Testis (tissue), 2 donors: ENCODE measurements at regions not wholly inside any gene's neighbourhood (a gene's known extent, or its start where the extent isn't known, plus 50 kb on each side); places are given as distances from the start of the nearest gene placed in this dataset.

Experiments
- DNase-seq: peaks from one replicate; pipeline ENCODE4 v3.0.0-alpha.2; 2019
- H3K27ac ChIP-seq, 2 donors: fragments of 200-600 bp; sonication (generic); one replicate each; pipeline ENCODE4 v1.5.1; 2019
- H3K27me3 ChIP-seq: fragments of 200-600 bp; sonication (generic); one replicate; pipeline ENCODE4 v1.5.1; 2019
- H3K36me3 ChIP-seq: fragments of 200-600 bp; sonication (generic); one replicate; pipeline ENCODE4 v1.5.1; 2017; ENCODE audit warnings: low read depth; ENCODE audit errors: missing control alignments
- H3K4me1 ChIP-seq: fragments of 200-600 bp; sonication (generic); one replicate; pipeline ENCODE4 v1.5.1; 2019
- H3K4me3 ChIP-seq, 2 donors: fragments of 200-600 bp; sonication (generic); one replicate each; pipeline ENCODE4 v1.5.1; 2017 to 2019
- H3K9me3 ChIP-seq: fragments of 200-600 bp; sonication (generic); one replicate; pipeline ENCODE4 v1.5.1; 2017
- POLR2A ChIP-seq: fragments of 450-650 bp; IDR thresholded peaks from one replicate; pipeline ENCODE4 v1.6.1; 2017; ENCODE audit warnings: antibody characterized with exemption, mild to moderate bottlenecking, moderate library complexity
- WGBS, 2 donors: methylation state at CpG; one replicate each; pipeline ENCODE4 v1.1.5; 2018; 5-methylcytosine and 5-hydroxymethylcytosine counted together
- intact Hi-C: fragments of 100-400 bp; cut with DNase I; formaldehyde crosslinking; loops from one replicate; pipeline ENCODE4 v1.15.1; 2023; ENCODE audit warnings: low total_unique reads
- TF ChIP-seq, protein P1 (sequence below), 3 experiments: fragments of 450-650 bp in 2 of 3; fragments of 200-600 bp in 1 of 3; sonication (generic) in 1 of 3; IDR thresholded peaks; one replicate each; pipeline ENCODE4 v1.5.1; 2016 to 2019; ENCODE audit warnings: antibody characterized with exemption in 3 of 3, mild to moderate bottlenecking in 2 of 3, moderate library complexity in 1 of 3

DNA sequence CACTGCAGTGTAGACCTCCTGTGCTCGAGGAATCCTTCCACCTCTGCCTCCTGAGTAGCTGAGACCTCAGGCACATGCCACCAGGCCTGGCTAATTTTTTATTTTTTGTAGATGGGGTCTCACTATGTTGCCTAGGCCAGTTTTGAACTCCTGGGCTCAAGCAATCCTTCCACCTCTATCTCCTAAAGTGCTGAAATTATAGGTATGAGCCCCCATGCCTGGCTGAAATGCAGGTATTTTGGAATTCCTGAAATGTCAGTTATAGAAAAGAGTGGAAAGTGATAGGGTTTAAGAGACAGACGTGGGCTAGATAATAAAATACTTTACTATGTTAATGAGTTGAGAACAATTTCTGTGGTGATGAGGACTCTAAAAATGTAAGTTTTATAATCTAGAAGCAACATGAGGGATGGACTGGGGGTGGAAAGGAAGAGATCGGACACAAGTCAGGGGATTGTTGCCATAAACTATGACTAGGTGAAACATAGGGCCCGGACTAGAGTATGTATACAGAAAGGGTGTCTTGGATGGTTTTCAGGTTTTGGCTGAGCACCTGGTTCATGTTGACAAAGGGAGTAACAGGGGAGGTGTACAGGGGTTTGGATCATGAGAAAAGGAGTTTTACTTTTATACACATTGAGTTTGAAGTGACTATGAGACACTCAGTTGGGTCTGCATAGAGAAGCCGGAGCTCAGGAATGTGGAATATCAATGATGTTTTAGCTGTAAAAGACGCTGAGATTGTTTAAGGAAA, 165.6 kb upstream of the STARD13 start:
- no peaks in the 10 kb centered on the region for H3K36me3 ChIP-seq
- H3K9me3 ChIP-seq, result no peaks in the 10 kb centered on the region
- no peak for DNase-seq
- no peak overlapping the region for H3K27ac ChIP-seq
- intact Hi-C loops, result no loop called here
- 89 to 92% methylated on average over 6 of the region's 6 CpGs for WGBS, 2 donors
- peaks cover 12% of the 10 kb centered on the region for H3K4me1 ChIP-seq
- no peaks in the 10 kb centered on the region for H3K27me3 ChIP-seq
- no peak overlapping the region for H3K4me3 ChIP-seq
- TF ChIP-seq, protein P1, sequence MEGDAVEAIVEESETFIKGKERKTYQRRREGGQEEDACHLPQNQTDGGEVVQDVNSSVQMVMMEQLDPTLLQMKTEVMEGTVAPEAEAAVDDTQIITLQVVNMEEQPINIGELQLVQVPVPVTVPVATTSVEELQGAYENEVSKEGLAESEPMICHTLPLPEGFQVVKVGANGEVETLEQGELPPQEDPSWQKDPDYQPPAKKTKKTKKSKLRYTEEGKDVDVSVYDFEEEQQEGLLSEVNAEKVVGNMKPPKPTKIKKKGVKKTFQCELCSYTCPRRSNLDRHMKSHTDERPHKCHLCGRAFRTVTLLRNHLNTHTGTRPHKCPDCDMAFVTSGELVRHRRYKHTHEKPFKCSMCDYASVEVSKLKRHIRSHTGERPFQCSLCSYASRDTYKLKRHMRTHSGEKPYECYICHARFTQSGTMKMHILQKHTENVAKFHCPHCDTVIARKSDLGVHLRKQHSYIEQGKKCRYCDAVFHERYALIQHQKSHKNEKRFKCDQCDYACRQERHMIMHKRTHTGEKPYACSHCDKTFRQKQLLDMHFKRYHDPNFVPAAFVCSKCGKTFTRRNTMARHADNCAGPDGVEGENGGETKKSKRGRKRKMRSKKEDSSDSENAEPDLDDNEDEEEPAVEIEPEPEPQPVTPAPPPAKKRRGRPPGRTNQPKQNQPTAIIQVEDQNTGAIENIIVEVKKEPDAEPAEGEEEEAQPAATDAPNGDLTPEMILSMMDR (IDR thresholded peaks at IDR 0.05), result no peak

DNA sequence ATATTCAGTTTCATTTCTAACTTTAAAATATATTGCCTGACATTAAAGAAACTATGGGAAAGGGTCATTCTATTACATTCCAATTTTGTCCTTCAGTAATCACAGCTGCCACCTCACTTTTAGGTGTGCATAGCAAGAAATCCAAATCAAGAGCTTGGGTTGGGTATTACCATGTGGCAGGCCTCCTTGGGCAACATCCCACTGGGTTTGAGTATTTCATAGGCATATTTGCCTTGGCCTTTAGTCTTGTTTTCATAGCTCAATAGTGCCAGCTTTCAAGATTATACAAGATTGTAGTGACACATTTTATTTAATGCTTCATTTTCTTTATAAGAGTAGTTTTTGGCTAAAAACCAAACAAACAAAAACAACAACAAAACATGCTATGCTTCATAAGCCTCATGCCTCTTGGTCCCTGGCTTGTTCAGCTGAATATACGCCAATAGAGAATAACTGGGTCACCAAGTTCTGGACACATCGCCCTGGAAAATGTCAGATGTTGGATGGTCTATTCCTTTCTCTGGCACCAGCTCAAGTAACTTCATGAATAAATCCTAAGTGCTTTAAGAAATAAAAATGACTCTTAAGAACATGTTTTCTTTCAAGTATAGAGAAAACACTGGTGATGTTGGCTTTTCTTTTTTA, 167.4 kb upstream of the STARD13 start:
- TF ChIP-seq POLR2A, result no peak
- TF ChIP-seq, protein P1 (IDR thresholded peaks at IDR 0.05), result no peak
- WGBS, 2 donors, result 45 to 60% methylated on average over 2 of the region's 2 CpGs
- Histone ChIP-seq H3K9me3 (no peaks in the 10 kb centered on the region), H3K4me1 (peaks cover 10% of the 10 kb centered on the region), H3K36me3 (no peaks in the 10 kb centered on the region), H3K27ac (peak overlapping the region in 1 of 2 donors; percentile 2), H3K27me3 (no peaks in the 10 kb centered on the region), H3K4me3 (no peak overlapping the region)
- DNase-seq, result peak; percentile 47
- intact Hi-C loops, result no loop called here

DNA sequence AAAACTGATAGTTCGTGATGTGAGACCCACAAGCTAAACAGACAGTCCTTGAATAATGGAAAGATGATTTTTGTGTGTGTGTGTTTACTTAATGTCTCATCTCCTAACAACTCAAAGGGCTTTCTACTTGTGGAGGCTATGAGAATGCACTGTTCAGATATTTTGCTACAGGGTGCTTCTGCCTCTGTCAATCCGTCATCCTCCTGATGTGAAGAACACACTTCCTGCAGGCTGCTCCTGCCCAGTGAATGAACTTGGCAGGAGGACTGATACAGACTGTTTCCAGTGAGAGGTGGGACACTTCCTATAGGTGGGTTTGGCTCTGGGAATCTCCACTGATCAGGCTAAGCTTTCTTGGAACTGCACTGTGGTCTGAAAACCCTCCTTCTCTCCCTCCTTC, 168.4 kb upstream of the STARD13 start:
- 85% methylated on average over 2 of the region's 2 CpGs for WGBS, 2 donors
- no peak for TF ChIP-seq POLR2A
- TF ChIP-seq, protein P1 (IDR thresholded peaks at IDR 0.05), result no peak
- Histone ChIP-seq H3K9me3 (no peaks in the 10 kb centered on the region), H3K36me3 (no peaks in the 10 kb centered on the region), H3K27ac (peak overlapping the region in 1 of 2 donors; percentile 22), H3K4me1 (peaks cover 10% of the 10 kb centered on the region), H3K4me3 (no peak overlapping the region), H3K27me3 (no peaks in the 10 kb centered on the region)
- intact Hi-C loops, result no loop called here
- no peak for DNase-seq

DNA sequence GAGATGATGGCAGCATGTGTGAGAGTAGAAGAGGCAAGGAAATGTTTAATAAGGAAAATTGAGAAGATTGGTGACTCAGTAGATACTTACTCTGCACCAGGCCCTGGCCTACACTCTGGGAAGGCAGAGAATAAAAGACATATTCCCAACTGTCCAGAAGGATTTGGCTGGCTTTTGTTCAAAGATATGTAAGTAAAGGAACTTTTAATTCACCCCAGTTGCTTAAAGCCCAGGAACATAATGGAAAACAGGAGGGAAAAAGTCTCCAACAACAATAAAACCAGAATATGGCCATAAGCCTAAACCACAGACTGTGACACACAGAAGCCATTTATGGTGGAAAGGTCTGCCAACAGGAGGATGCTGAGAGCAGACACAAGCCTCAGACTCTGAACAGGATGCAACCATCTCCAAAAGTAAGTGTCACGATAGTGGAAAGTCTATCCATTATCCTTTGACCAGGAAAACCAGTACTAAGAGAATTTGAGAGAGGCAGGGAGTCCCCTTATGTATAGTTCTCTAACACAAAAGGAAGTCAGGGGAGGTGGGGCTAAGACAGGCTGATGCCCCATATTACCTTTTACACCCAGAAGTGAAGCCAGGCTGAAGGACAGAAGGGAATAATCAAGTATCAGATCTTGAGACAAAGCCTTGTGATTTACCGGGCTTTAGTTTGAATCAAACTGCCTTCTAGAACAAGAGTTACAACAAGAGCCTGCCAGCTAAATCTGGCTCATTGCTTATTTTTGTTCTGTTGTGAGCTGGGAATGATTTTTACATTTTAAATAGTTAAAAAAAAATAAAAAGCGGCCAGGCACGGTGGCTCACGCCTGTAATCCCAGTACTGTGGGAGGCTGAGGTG, 169.5 kb upstream of the STARD13 start:
- 56 to 65% methylated on average over 5 of the region's 5 CpGs for WGBS, 2 donors
- no peak for DNase-seq
- peak overlapping the region; percentile 7 to 67 for H3K27ac ChIP-seq
- H3K36me3 ChIP-seq, result no peaks in the 10 kb centered on the region
- no peak overlapping the region for H3K4me3 ChIP-seq
- peaks cover 10% of the 10 kb centered on the region for H3K4me1 ChIP-seq
- H3K27me3 ChIP-seq, result no peaks in the 10 kb centered on the region
- intact Hi-C loops, result no loop called here
- no peak for TF ChIP-seq POLR2A
- TF ChIP-seq, protein P1 (IDR thresholded peaks at IDR 0.05), result no peak
- no peaks in the 10 kb centered on the region for H3K9me3 ChIP-seq
